T-helper 17 cell (primary cell): ENCODE measurements at regions not wholly inside any gene's neighbourhood (a gene's known extent, or its start where the extent isn't known, plus 50 kb on each side); places are given as distances from the start of the nearest gene placed in this dataset.
"Not testable (repeated sequence)": the region's sequence is repeated elsewhere in the genome, so short reads cannot be mapped to it uniquely, and the experiment has no call there.

Source experiments
- ATAC-seq: fragments of 150-1000 bp; cut with Tn5 transposase; 2 replicates; pipeline ENCODE4 v1.10.0; 2021; ENCODE audit warnings: mild to moderate bottlenecking, moderate library complexity
- DNase-seq, 3 donors: peaks; one replicate each; pipeline versions ENCODE4 v3.0.0 to v3.0.0-alpha.2; 2020 to 2021
- H3K9me3 ChIP-seq: one replicate; pipeline ENCODE4 v1.7.0; 2013; ENCODE audit warnings: low read length, mild to moderate bottlenecking; ENCODE audit not compliant: control insufficient read depth, poor library complexity, severe bottlenecking
- H3K27ac Mint-ChIP-seq: one replicate; pipeline ENCODE4 v1.8.0; 2022; ENCODE audit warnings: mild to moderate bottlenecking, moderate library complexity, mixed read lengths
- H3K27me3 Mint-ChIP-seq: one replicate; pipeline ENCODE4 v1.8.0; 2022; ENCODE audit warnings: mixed read lengths
- H3K36me3 Mint-ChIP-seq: one replicate; pipeline ENCODE4 v1.8.0; 2022; ENCODE audit warnings: low read depth, mixed read lengths
- H3K4me1 Mint-ChIP-seq: one replicate; pipeline ENCODE4 v1.8.0; 2022; ENCODE audit warnings: mild to moderate bottlenecking, mixed read lengths
- H3K4me3 Mint-ChIP-seq: one replicate; pipeline ENCODE4 v1.8.0; 2022; ENCODE audit warnings: mild to moderate bottlenecking, moderate library complexity, mixed read lengths

- no peak overlapping the region for H3K4me3 Mint-ChIP-seq
- ATAC-seq, result no peak
- no peaks in the 10 kb centered on the region for H3K27me3 Mint-ChIP-seq
- H3K4me1 Mint-ChIP-seq, result no peaks in the 10 kb centered on the region
- peaks cover 3% of the 10 kb centered on the region for H3K9me3 ChIP-seq
- H3K36me3 Mint-ChIP-seq, result no peaks in the 10 kb centered on the region
- DNase-seq, result no peak
- no peak overlapping the region for H3K27ac Mint-ChIP-seq
Measured at GRCh38 chr3:148540851-148541250, 156.9 kb upstream of the AGTR1 start.

- H3K4me3 Mint-ChIP-seq, result no peak overlapping the region
- ATAC-seq, result no peak
- DNase-seq, result no peak
- H3K36me3 Mint-ChIP-seq, result no peaks in the 10 kb centered on the region
- H3K27me3 Mint-ChIP-seq, result no peaks in the 10 kb centered on the region
- no peak overlapping the region for H3K27ac Mint-ChIP-seq
- H3K9me3 ChIP-seq, result no peaks in the 10 kb centered on the region
- H3K4me1 Mint-ChIP-seq, result no peaks in the 10 kb centered on the region
Measured at GRCh38 chr3:148546959-148547358, 150.7 kb upstream of the AGTR1 start.

GRCh38 chr3:148551767-148552260 lies 145.9 kb upstream of the AGTR1 start:
- no peak overlapping the region for H3K27ac Mint-ChIP-seq
- H3K4me1 Mint-ChIP-seq, result no peaks in the 10 kb centered on the region
- no peaks in the 10 kb centered on the region for H3K36me3 Mint-ChIP-seq
- no peaks in the 10 kb centered on the region for H3K9me3 ChIP-seq
- no peaks in the 10 kb centered on the region for H3K27me3 Mint-ChIP-seq
- no peak for ATAC-seq
- no peak overlapping the region for H3K4me3 Mint-ChIP-seq
- no peak for DNase-seq

- Mint-ChIP-seq H3K4me3 (no peak overlapping the region), H3K4me1 (no peaks in the 10 kb centered on the region), H3K27me3 (no peaks in the 10 kb centered on the region), H3K36me3 (no peaks in the 10 kb centered on the region), H3K27ac (no peak overlapping the region)
- no peak for ATAC-seq
- no peaks in the 10 kb centered on the region for H3K9me3 ChIP-seq
- DNase-seq, result no peak
Measured at GRCh38 chr3:148554367-148554766, 143.3 kb upstream of the AGTR1 start.

GRCh38 chr3:148556664-148557063 lies 141.0 kb upstream of the AGTR1 start:
- H3K27ac Mint-ChIP-seq, result no peak overlapping the region
- ATAC-seq, result no peak
- no peaks in the 10 kb centered on the region for H3K4me1 Mint-ChIP-seq
- H3K27me3 Mint-ChIP-seq, result no peaks in the 10 kb centered on the region
- no peaks in the 10 kb centered on the region for H3K36me3 Mint-ChIP-seq
- no peak overlapping the region for H3K4me3 Mint-ChIP-seq
- H3K9me3 ChIP-seq, result no peaks in the 10 kb centered on the region
- no peak for DNase-seq

- H3K27me3 Mint-ChIP-seq, H3K4me1 Mint-ChIP-seq, H3K4me3 Mint-ChIP-seq: not testable (repeated sequence)
Measured at GRCh38 chr3:148577579-148577978, 120.1 kb upstream of the AGTR1 start.

GRCh38 chr3:148582126-148582525 lies 115.6 kb upstream of the AGTR1 start:
- no peaks in the 10 kb centered on the region for H3K9me3 ChIP-seq
- no peak overlapping the region for H3K27ac Mint-ChIP-seq
- H3K4me1 Mint-ChIP-seq, result no peaks in the 10 kb centered on the region
- no peaks in the 10 kb centered on the region for H3K36me3 Mint-ChIP-seq
- no peak for ATAC-seq
- no peaks in the 10 kb centered on the region for H3K27me3 Mint-ChIP-seq
- H3K4me3 Mint-ChIP-seq, result no peak overlapping the region
- DNase-seq, result no peak

More at GRCh38 chr3:148577579-148577978, 120.1 kb upstream of the AGTR1 start:
- not testable (repeated sequence) for H3K36me3 Mint-ChIP-seq, H3K9me3 ChIP-seq, DNase-seq, H3K27ac Mint-ChIP-seq, ATAC-seq

GRCh38 chr3:148583793-148584192 lies 113.9 kb upstream of the AGTR1 start:
- no peaks in the 10 kb centered on the region for H3K27me3 Mint-ChIP-seq
- no peaks in the 10 kb centered on the region for H3K36me3 Mint-ChIP-seq
- H3K9me3 ChIP-seq, result no peaks in the 10 kb centered on the region
- no peak overlapping the region for H3K27ac Mint-ChIP-seq
- ATAC-seq (no peak), DNase-seq (no peak)
- H3K4me3 Mint-ChIP-seq, result no peak overlapping the region
- no peaks in the 10 kb centered on the region for H3K4me1 Mint-ChIP-seq

- no peaks in the 10 kb centered on the region for H3K27me3 Mint-ChIP-seq
- no peak for ATAC-seq
- H3K36me3 Mint-ChIP-seq, result no peaks in the 10 kb centered on the region
- no peak overlapping the region for H3K27ac Mint-ChIP-seq
- DNase-seq, result no peak
- H3K4me3 Mint-ChIP-seq, result no peak overlapping the region
- no peaks in the 10 kb centered on the region for H3K4me1 Mint-ChIP-seq
- H3K9me3 ChIP-seq, result no peaks in the 10 kb centered on the region
Measured at GRCh38 chr3:148584438-148584837, 113.3 kb upstream of the AGTR1 start.

GRCh38 chr3:148585671-148586379 lies 111.9 kb upstream of the AGTR1 start:
- H3K9me3 ChIP-seq, result no peaks in the 10 kb centered on the region
- no peak overlapping the region for H3K27ac Mint-ChIP-seq
- ATAC-seq (no peak), DNase-seq (no peak)
- no peaks in the 10 kb centered on the region for H3K27me3 Mint-ChIP-seq
- H3K4me3 Mint-ChIP-seq, result no peak overlapping the region
- H3K4me1 Mint-ChIP-seq, result no peaks in the 10 kb centered on the region
- no peaks in the 10 kb centered on the region for H3K36me3 Mint-ChIP-seq

- Mint-ChIP-seq H3K27me3 (no peaks in the 10 kb centered on the region), H3K36me3 (no peaks in the 10 kb centered on the region), H3K27ac (no peak overlapping the region), H3K4me3 (no peak overlapping the region), H3K4me1 (no peaks in the 10 kb centered on the region)
- no peaks in the 10 kb centered on the region for H3K9me3 ChIP-seq
- no peak for DNase-seq
- ATAC-seq, result no peak
Measured at GRCh38 chr3:148588291-148588690, 109.4 kb upstream of the AGTR1 start.

- Mint-ChIP-seq H3K36me3 (no peaks in the 10 kb centered on the region), H3K4me1 (no peaks in the 10 kb centered on the region), H3K4me3 (no peak overlapping the region), H3K27me3 (no peaks in the 10 kb centered on the region), H3K27ac (no peak overlapping the region)
- DNase-seq, result no peak
- ATAC-seq, result no peak
- no peaks in the 10 kb centered on the region for H3K9me3 ChIP-seq
Measured at GRCh38 chr3:148591525-148591924, 106.2 kb upstream of the AGTR1 start.

- no peak overlapping the region for H3K4me3 Mint-ChIP-seq
- no peaks in the 10 kb centered on the region for H3K36me3 Mint-ChIP-seq
- no peaks in the 10 kb centered on the region for H3K9me3 ChIP-seq
- no peaks in the 10 kb centered on the region for H3K27me3 Mint-ChIP-seq
- H3K27ac Mint-ChIP-seq, result no peak overlapping the region
- ATAC-seq (no peak), DNase-seq (no peak)
- no peaks in the 10 kb centered on the region for H3K4me1 Mint-ChIP-seq
Measured at GRCh38 chr3:148598619-148599018, 99.1 kb upstream of the AGTR1 start.

GRCh38 chr3:148599481-148599880 lies 98.2 kb upstream of the AGTR1 start:
- H3K9me3 ChIP-seq, result no peaks in the 10 kb centered on the region
- Mint-ChIP-seq H3K27ac (no peak overlapping the region), H3K4me1 (no peaks in the 10 kb centered on the region), H3K4me3 (no peak overlapping the region), H3K36me3 (no peaks in the 10 kb centered on the region), H3K27me3 (no peaks in the 10 kb centered on the region)
- DNase-seq (no peak), ATAC-seq (no peak)
